ENCODE measurements at regions not wholly inside any gene's neighbourhood (a gene's known extent, or its start where the extent isn't known, plus 50 kb on each side); places are given as distances from the start of the nearest gene placed in this dataset.

DNA sequence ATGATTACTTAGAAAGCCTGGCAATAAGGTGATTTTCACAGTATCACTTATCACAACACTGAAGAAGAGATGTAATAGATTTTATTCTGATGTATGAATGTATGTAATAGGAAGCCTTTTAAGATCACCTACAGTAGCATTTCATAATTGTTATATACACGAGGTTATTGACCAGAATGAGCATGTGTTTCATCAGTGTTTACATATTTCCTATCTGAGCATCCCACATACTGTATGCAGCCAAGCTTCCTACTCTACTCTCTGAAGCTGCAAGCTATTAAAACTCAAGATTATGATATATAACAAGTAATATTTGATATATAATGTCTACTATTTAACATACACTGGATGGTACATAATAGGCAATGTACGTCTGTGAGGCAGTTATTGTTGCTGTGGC is 190.9 kb upstream of the S100G start:
- TF ChIP-seq, protein P1, sequence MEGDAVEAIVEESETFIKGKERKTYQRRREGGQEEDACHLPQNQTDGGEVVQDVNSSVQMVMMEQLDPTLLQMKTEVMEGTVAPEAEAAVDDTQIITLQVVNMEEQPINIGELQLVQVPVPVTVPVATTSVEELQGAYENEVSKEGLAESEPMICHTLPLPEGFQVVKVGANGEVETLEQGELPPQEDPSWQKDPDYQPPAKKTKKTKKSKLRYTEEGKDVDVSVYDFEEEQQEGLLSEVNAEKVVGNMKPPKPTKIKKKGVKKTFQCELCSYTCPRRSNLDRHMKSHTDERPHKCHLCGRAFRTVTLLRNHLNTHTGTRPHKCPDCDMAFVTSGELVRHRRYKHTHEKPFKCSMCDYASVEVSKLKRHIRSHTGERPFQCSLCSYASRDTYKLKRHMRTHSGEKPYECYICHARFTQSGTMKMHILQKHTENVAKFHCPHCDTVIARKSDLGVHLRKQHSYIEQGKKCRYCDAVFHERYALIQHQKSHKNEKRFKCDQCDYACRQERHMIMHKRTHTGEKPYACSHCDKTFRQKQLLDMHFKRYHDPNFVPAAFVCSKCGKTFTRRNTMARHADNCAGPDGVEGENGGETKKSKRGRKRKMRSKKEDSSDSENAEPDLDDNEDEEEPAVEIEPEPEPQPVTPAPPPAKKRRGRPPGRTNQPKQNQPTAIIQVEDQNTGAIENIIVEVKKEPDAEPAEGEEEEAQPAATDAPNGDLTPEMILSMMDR (conservative IDR thresholded peaks at IDR 0.05; ENCODE audit: low read length) = no peak
- no peak for TF ChIP-seq EZH2phosphoT487 (IDR thresholded peaks at IDR 0.05; ENCODE audit: borderline replicate concordance)

Data from Loucy (cell line).